Neutrophil (primary cell): ENCODE measurements at regions not wholly inside any gene's neighbourhood (a gene's known extent, or its start where the extent isn't known, plus 50 kb on each side); places are given as distances from the start of the nearest gene placed in this dataset.

Experiments
- H3K27ac ChIP-seq: fragments of 200-600 bp; sonication (generic); 2 replicates; pipeline ENCODE4 v1.5.1; 2016; ENCODE audit warnings: mild to moderate bottlenecking, moderate library complexity
- H3K27me3 ChIP-seq: fragments of 200-600 bp; sonication (generic); 2 replicates; pipeline ENCODE4 v1.6.0; 2016; ENCODE audit warnings: mild to moderate bottlenecking
- H3K36me3 ChIP-seq: fragments of 200-600 bp; sonication (generic); 2 replicates; pipeline ENCODE4 v1.5.1; 2017
- H3K4me1 ChIP-seq, 2 experiments: fragments of 200-600 bp in 1 of 2; sonication (generic) in 1 of 2; 1 replicate in 1 of 2; 2 replicates in 1 of 2; pipeline versions ENCODE4 v1.5.1 to v1.6.1; 2013 to 2016; ENCODE audit warnings: low read depth in 1 of 2, low read length in 1 of 2, mild to moderate bottlenecking in 1 of 2, moderate library complexity in 1 of 2; ENCODE audit not compliant: control insufficient read depth in 1 of 2, insufficient read depth in 1 of 2
- H3K4me3 ChIP-seq, 2 experiments: fragments of 200-600 bp in 1 of 2; sonication (generic) in 1 of 2; 1 replicate in 1 of 2; 2 replicates in 1 of 2; pipeline ENCODE4 v1.5.1; 2013 to 2016; ENCODE audit warnings: low read depth in 1 of 2, low read length in 1 of 2, mild to moderate bottlenecking in 1 of 2, moderate library complexity in 1 of 2
- H3K9me3 ChIP-seq: fragments of 200-600 bp; sonication (generic); 2 replicates; pipeline ENCODE4 v1.5.1; 2016
- CTCF ChIP-seq: fragments of 200-600 bp; sonication (generic); IDR thresholded peaks from 2 replicates; pipeline ENCODE4 v1.5.1; 2016; ENCODE audit warnings: antibody characterized with exemption

GRCh38 chr4:11587797-11588196 is 159.1 kb upstream of the HS3ST1 start:
- Histone ChIP-seq H3K4me3 (no peak overlapping the region), H3K27me3 (no peaks in the 10 kb centered on the region), H3K9me3 (no peaks in the 10 kb centered on the region), H3K36me3 (no peaks in the 10 kb centered on the region), H3K27ac (no peak overlapping the region), H3K4me1 (no peaks in the 10 kb centered on the region)
- TF ChIP-seq CTCF, result no peak

- Histone ChIP-seq H3K36me3 (no peaks in the 10 kb centered on the region), H3K9me3 (no peaks in the 10 kb centered on the region), H3K27me3 (no peaks in the 10 kb centered on the region), H3K4me3 (no peak overlapping the region), H3K4me1 (no peaks in the 10 kb centered on the region), H3K27ac (no peak overlapping the region)
- no peak for TF ChIP-seq CTCF
Measured at GRCh38 chr4:11585506-11585905, 156.8 kb upstream of the HS3ST1 start.

GRCh38 chr4:11568511-11568910 is 139.8 kb upstream of the HS3ST1 start:
- H3K4me3 ChIP-seq, result no peak overlapping the region
- H3K27ac ChIP-seq, result no peak overlapping the region
- H3K4me1 ChIP-seq, result no peaks in the 10 kb centered on the region
- no peak for TF ChIP-seq CTCF
- H3K9me3 ChIP-seq, result no peaks in the 10 kb centered on the region
- H3K27me3 ChIP-seq, result no peaks in the 10 kb centered on the region
- H3K36me3 ChIP-seq, result no peaks in the 10 kb centered on the region

- H3K27me3 ChIP-seq, result no peaks in the 10 kb centered on the region
- no peaks in the 10 kb centered on the region for H3K9me3 ChIP-seq
- no peaks in the 10 kb centered on the region for H3K4me1 ChIP-seq
- no peak overlapping the region for H3K4me3 ChIP-seq
- no peak for TF ChIP-seq CTCF
- no peak overlapping the region for H3K27ac ChIP-seq
- no peaks in the 10 kb centered on the region for H3K36me3 ChIP-seq
Measured at GRCh38 chr4:11566444-11567022, 137.8 kb upstream of the HS3ST1 start.

- Histone ChIP-seq H3K9me3 (no peaks in the 10 kb centered on the region), H3K4me3 (no peak overlapping the region), H3K36me3 (no peaks in the 10 kb centered on the region), H3K27me3 (no peaks in the 10 kb centered on the region), H3K27ac (no peak overlapping the region), H3K4me1 (no peaks in the 10 kb centered on the region)
- no peak for TF ChIP-seq CTCF
Measured at GRCh38 chr4:11565899-11566298, 137.2 kb upstream of the HS3ST1 start.

- Histone ChIP-seq H3K27me3 (no peaks in the 10 kb centered on the region), H3K4me1 (no peaks in the 10 kb centered on the region), H3K27ac (no peak overlapping the region), H3K36me3 (no peaks in the 10 kb centered on the region), H3K4me3 (no peak overlapping the region), H3K9me3 (no peaks in the 10 kb centered on the region)
- TF ChIP-seq CTCF, result no peak
Measured at GRCh38 chr4:11565213-11565612, 136.5 kb upstream of the HS3ST1 start.
